ENCODE measurements at regions not wholly inside any gene's neighbourhood (a gene's known extent, or its start where the extent isn't known, plus 50 kb on each side); places are given as distances from the start of the nearest gene placed in this dataset.
"Not testable (repeated sequence)": the region's sequence is repeated elsewhere in the genome, so short reads cannot be mapped to it uniquely, and the experiment has no call there.

DNA sequence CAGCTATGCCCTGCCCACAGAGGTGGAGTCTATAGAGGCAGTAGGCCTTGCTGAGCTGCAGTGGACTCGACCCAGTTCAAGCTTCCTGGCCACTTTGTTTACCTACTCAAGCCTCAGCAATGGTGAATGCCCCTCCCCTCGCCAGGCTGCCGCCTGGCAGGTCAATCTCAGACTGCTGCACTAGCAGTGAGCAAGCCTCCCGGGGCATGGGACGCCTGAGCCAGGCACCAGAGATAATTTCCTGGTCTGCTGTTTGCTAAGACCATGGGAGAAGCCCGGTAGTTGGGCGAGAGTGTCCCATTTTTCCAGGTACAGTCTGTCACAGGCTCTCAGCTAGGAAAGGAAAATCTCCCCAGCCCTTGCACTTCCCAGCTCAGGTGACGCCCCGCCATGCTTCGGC, 68.5 kb downstream of the UGT2B28 start:
- TF ChIP-seq CTCF (tag by site-specific recombination; IDR thresholded peaks at IDR 0.05); SP3 (tag by site-specific recombination; IDR thresholded peaks at IDR 0.05); ZNF274 (IDR thresholded peaks at IDR 0.05; ENCODE audit: low read length); ZNF274 (tag by site-specific recombination; IDR thresholded peaks at IDR 0.05; ENCODE audit: borderline replicate concordance); ZBTB1 (tag by site-specific recombination; IDR thresholded peaks at IDR 0.05): not testable (repeated sequence)
- TF ChIP-seq, protein P1, sequence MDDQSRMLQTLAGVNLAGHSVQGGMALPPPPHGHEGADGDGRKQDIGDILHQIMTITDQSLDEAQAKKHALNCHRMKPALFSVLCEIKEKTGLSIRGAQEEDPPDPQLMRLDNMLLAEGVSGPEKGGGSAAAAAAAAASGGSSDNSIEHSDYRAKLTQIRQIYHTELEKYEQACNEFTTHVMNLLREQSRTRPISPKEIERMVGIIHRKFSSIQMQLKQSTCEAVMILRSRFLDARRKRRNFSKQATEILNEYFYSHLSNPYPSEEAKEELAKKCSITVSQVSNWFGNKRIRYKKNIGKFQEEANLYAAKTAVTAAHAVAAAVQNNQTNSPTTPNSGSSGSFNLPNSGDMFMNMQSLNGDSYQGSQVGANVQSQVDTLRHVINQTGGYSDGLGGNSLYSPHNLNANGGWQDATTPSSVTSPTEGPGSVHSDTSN (CRISPR knock-in tag; IDR thresholded peaks at IDR 0.05) = not testable (repeated sequence)
